ENCODE measurements at regions not wholly inside any gene's neighbourhood (a gene's known extent, or its start where the extent isn't known, plus 50 kb on each side); places are given as distances from the start of the nearest gene placed in this dataset.

DNA sequence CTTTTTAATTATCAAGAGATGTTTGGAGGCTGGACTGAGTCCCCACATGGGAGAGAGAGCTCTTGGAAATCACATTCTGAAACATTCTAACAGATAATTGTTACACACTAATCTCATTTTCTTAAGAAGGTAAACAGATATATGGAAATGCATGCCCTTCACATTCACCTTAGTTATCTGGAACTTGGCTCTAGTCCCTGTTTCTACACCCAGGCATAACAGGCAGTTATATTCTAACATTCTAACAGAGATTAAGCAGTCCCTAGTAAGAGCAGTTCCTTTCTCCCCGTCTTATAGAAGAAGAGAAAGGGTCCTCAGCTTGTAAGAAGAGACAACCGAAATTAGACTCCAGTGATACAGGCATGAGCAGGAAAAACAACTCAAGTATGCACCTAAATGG lies 385.4 kb downstream of the SOX11 start:
- TF ChIP-seq, protein P1, sequence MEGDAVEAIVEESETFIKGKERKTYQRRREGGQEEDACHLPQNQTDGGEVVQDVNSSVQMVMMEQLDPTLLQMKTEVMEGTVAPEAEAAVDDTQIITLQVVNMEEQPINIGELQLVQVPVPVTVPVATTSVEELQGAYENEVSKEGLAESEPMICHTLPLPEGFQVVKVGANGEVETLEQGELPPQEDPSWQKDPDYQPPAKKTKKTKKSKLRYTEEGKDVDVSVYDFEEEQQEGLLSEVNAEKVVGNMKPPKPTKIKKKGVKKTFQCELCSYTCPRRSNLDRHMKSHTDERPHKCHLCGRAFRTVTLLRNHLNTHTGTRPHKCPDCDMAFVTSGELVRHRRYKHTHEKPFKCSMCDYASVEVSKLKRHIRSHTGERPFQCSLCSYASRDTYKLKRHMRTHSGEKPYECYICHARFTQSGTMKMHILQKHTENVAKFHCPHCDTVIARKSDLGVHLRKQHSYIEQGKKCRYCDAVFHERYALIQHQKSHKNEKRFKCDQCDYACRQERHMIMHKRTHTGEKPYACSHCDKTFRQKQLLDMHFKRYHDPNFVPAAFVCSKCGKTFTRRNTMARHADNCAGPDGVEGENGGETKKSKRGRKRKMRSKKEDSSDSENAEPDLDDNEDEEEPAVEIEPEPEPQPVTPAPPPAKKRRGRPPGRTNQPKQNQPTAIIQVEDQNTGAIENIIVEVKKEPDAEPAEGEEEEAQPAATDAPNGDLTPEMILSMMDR (conservative IDR thresholded peaks at IDR 0.05): no peak
- TF ChIP-seq EZH2 (IDR thresholded peaks at IDR 0.05; ENCODE audit: low read depth): no peak
- BruUV-seq (replicated peaks): no TSS peak
- H3F3A ChIP-seq (ENCODE audit: insufficient read depth, low read depth): no peaks in the 10 kb centered on the region
- ChIA-PET POLR2A (ENCODE audit: unreplicated experiment) (no interaction called here), CTCF (no interaction called here)
- no peaks in the 10 kb centered on the region for H3K9me2 ChIP-seq (ENCODE audit: insufficient read depth)
- no peak overlapping the region for H3K4me2 ChIP-seq
- no peak for DNase-seq
- no peaks in the 10 kb centered on the region for H4K20me1 ChIP-seq (ENCODE audit: insufficient read depth)
- no peaks in the 10 kb centered on the region for H3K36me3 ChIP-seq (ENCODE audit: low read depth)
- H3K27me3 ChIP-seq (ENCODE audit: insufficient read depth, low read depth): peaks cover 34% of the 10 kb centered on the region
- H3K4me3 ChIP-seq: no peak overlapping the region
- H3K4me1 ChIP-seq (replicated peaks; ENCODE audit: insufficient read depth): no peaks in the 10 kb centered on the region
- intact Hi-C loops (cut with micrococcal nuclease; ENCODE audit: unreplicated experiment): no loop called here
- H3K79me2 ChIP-seq (ENCODE audit: low read depth): no peaks in the 10 kb centered on the region
- H3K9me3 ChIP-seq (ENCODE audit: insufficient read depth, low read depth): no peaks in the 10 kb centered on the region
- H2AFZ ChIP-seq: no peak overlapping the region
- no peak overlapping the region for H3K27ac ChIP-seq

DNA sequence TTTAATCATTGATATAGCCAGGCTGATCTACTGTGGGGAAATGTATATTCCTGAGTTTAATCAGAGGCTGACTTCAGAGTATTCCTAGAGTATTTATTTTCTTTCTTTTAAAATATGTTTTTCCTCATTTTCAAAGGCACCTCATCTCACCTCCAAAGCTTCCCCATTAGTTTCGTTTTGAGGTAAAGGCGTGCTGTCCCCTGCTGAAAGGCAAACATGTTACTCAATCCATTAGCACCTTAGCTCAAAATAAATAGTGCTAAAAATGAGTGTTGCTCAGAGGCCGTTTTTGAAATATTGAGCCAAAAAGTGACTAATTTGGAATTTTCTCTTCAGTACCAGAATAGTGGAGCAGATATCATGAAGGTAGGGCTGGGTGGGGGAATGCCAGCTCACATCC lies 386.2 kb downstream of the SOX11 start:
- ChIA-PET POLR2A (ENCODE audit: unreplicated experiment) (no interaction called here), CTCF (no interaction called here)
- H2AFZ ChIP-seq: no peak overlapping the region
- H3K79me2 ChIP-seq (ENCODE audit: low read depth): no peaks in the 10 kb centered on the region
- no peaks in the 10 kb centered on the region for H3K4me1 ChIP-seq (replicated peaks; ENCODE audit: insufficient read depth)
- no peaks in the 10 kb centered on the region for H3K36me3 ChIP-seq (ENCODE audit: low read depth)
- H3K4me3 ChIP-seq: no peak overlapping the region
- H3F3A ChIP-seq (ENCODE audit: insufficient read depth, low read depth): no peaks in the 10 kb centered on the region
- DNase-seq: no peak
- BruUV-seq (replicated peaks): no TSS peak
- intact Hi-C loops (cut with micrococcal nuclease; ENCODE audit: unreplicated experiment): no loop called here
- H3K9me2 ChIP-seq (ENCODE audit: insufficient read depth): no peaks in the 10 kb centered on the region
- no peak overlapping the region for H3K27ac ChIP-seq
- H3K9me3 ChIP-seq (ENCODE audit: insufficient read depth, low read depth): no peaks in the 10 kb centered on the region
- no peaks in the 10 kb centered on the region for H4K20me1 ChIP-seq (ENCODE audit: insufficient read depth)
- H3K27me3 ChIP-seq (ENCODE audit: insufficient read depth, low read depth): peaks cover 25% of the 10 kb centered on the region
- no peak for TF ChIP-seq EZH2 (IDR thresholded peaks at IDR 0.05; ENCODE audit: low read depth)
- TF ChIP-seq, protein P1 (conservative IDR thresholded peaks at IDR 0.05): no peak
- no peak overlapping the region for H3K4me2 ChIP-seq

DNA sequence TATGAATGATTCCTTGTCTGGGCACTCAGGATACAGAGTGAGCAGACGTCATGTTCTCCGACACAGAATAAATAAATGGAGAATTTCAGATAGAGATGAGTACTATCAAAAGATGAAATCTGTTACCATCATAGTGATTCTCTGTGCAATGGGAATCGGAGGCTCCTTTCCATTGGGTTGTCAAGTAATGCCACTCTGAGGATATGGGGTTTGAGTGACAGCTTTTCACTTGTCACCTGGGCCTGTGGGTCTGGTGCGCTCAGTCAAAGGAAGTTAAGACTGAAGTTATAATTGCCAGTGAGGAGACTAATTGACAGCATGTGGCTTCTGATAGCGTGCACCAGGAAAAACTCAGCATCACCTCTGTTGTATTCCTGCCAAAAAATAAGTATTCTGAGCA lies 387.2 kb downstream of the SOX11 start:
- Histone ChIP-seq H3F3A (ENCODE audit: insufficient read depth, low read depth) (no peaks in the 10 kb centered on the region), H3K27me3 (ENCODE audit: insufficient read depth, low read depth) (peaks cover 19% of the 10 kb centered on the region), H4K20me1 (ENCODE audit: insufficient read depth) (no peaks in the 10 kb centered on the region), H3K36me3 (ENCODE audit: low read depth) (no peaks in the 10 kb centered on the region), H3K4me1 (replicated peaks; ENCODE audit: insufficient read depth) (no peaks in the 10 kb centered on the region), H3K4me3 (no peak overlapping the region), H3K27ac (no peak overlapping the region), H3K79me2 (ENCODE audit: low read depth) (no peaks in the 10 kb centered on the region), H3K9me2 (ENCODE audit: insufficient read depth) (no peaks in the 10 kb centered on the region), H2AFZ (no peak overlapping the region), H3K9me3 (ENCODE audit: insufficient read depth, low read depth) (no peaks in the 10 kb centered on the region), H3K4me2 (no peak overlapping the region)
- no peak for DNase-seq
- BruUV-seq (replicated peaks): no TSS peak
- ChIA-PET POLR2A (ENCODE audit: unreplicated experiment) (no interaction called here), CTCF (no interaction called here)
- intact Hi-C loops (cut with micrococcal nuclease; ENCODE audit: unreplicated experiment): no loop called here
- TF ChIP-seq, protein P1 (conservative IDR thresholded peaks at IDR 0.05): no peak
- no peak for TF ChIP-seq EZH2 (IDR thresholded peaks at IDR 0.05; ENCODE audit: low read depth)

Measured in PC-9 (cell line).